NCI-H1092 (cell line): ENCODE measurements at regions not wholly inside any gene's neighbourhood (a gene's known extent, or its start where the extent isn't known, plus 50 kb on each side); places are given as distances from the start of the nearest gene placed in this dataset.
"Not testable (repeated sequence)": the region's sequence is repeated elsewhere in the genome, so short reads cannot be mapped to it uniquely, and the experiment has no call there.

Experiments used
- DNase-seq: peaks from one replicate; lab custom pipeline; 2025; lab: John Stamatoyannopoulos, UW

DNA sequence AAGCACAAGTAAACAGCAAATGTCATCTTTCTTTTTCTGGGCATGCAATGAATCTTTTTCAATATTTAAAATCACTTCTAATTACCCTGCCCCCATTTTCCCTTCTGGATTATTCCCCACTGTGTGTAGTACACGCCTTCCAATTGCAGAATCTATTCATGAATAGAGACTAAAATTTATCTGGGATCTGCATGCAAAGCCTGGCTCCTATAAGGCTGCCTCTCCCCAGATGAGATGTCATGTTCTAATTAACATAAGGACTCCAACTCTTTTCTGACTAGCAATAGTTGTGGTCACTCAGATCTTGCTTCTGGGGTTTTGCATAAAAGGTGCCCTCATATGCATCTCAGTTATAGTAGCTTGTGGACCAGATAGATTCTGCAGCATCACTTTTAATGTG lies 473.5 kb downstream of the BTG1 start:
- no peak for DNase-seq

GRCh38 chr12:91667694-91668093 lies 478.0 kb downstream of the BTG1 start:
- DNase-seq, result no peak

GRCh38 chr12:91663744-91664143 lies 481.1 kb upstream of the DCN start:
- no peak for DNase-seq

DNA sequence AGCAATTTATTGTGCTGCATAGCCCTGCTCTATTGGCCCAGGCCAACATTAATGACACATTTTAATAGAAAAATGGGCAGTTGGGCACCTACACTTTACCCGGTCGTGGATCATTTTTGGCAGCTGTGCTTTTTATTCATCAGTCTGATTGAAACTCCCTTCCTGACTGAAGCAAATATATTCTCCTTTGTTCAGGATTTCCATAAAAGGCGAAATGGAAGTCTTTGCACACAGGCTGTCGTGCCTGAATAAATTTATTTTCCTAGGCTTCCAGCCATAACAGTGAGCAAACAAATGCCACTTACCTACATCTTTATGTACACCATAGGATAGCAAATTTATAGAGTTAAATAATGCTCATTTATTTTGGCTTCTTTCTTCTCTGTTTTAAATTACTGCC lies 480.7 kb upstream of the DCN start:
- DNase-seq, result peak; percentile 80

DNA sequence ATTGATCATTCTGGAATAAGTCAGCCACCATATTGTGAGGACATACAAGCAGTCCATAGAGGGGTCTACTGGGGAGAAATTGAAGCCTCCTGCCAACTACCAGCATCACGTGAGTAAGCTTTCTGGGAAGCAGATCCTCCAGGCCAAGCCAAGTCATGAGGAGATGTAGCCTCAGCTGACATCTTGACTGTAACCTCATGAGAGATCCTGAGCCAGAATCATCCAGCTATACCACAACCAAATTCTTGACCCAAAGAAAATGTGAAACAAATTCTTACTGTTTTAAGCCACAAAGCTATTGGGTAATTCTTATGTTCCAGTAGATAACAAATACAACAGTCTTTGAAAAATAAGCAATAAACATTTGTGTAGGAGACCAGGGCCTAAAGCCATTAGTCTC lies 479.4 kb upstream of the DCN start:
- no peak for DNase-seq

DNA sequence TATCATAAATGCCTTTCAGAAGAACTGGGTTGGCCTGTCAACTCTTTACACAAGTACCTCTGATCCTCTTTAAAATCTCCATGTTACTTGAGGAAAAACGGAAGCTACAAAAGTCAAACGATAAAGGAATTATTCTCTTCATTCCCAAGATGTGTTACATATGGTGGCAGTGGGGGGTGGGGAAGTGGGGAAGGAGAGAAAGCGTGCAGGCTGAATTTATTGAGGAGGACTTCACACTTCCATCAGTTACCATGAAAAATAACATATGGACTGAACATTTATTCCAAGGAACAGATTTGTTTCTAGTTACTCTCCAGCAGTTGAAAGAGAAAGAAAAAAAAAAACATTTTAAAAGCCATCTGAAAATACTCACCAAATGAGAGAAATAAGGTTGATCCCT lies 474.4 kb upstream of the DCN start:
- no peak for DNase-seq

- no peak for DNase-seq
Observed at GRCh38 chr12:91655966-91656365, 473.3 kb upstream of the DCN start.

GRCh38 chr12:91654087-91654486 lies 471.5 kb upstream of the DCN start:
- no peak for DNase-seq

DNA sequence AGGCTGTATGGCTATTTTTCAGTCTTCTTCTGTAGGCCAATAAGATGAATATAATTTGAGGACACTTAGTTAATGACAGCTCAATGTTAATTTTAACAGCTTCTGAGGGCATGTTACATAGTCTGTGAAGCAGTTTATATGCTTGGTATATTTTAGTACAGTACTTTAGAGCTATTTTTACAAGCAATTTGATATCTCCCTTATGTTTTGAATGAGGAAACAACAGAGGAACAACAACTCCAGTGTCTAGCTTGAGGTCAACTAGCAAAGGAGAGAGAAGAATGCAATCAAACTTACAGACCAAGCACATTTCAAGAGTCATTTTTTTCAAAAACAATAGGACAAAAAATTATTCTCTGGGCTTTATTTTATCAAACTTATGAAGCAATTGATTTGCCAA lies 469.1 kb upstream of the DCN start:
- DNase-seq, result no peak

- DNase-seq, result no peak
Observed at GRCh38 chr12:91643763-91644162, 461.1 kb upstream of the DCN start.

- DNase-seq, result no peak
Observed at GRCh38 chr12:91640021-91640420, 457.4 kb upstream of the DCN start.

GRCh38 chr12:91639327-91639726 lies 456.7 kb upstream of the DCN start:
- DNase-seq, result no peak

DNA sequence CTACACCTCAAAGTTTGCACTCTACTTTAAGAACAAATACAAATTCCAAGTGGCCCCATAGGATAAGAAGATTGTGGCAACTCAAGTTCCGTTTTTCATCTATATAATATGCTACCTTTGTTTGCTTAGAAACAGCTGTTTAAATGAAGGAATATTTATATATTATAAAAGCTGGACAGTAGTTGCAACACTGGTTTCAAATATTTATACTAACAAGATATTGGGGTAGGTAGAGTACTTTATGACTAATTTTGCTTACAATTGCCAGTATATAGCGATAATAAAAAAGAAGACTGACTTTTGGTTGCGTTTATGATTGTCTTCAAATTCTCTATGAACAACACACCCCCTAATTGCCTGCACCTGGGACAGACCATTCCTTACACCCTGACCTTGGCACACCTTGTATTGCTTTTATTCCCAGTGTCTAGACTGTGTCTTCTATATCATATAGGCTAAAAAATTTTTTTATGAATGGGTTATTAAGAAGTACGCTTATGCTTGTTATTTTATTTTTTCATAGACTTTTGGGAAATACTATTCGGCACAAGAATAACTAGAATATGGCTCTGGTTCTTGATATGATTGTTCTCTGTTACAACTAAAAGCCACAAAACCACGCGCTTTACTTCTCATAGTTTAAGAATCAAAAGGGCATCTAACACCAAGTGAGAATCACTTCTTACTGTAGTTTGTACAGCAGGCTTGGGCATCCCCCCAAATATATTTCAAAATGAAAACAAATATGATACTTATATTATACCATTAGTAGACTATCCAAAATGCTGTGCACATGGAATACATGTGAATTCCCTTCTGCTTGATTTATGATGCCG lies 455.4 kb upstream of the DCN start:
- DNase-seq, result no peak

DNA sequence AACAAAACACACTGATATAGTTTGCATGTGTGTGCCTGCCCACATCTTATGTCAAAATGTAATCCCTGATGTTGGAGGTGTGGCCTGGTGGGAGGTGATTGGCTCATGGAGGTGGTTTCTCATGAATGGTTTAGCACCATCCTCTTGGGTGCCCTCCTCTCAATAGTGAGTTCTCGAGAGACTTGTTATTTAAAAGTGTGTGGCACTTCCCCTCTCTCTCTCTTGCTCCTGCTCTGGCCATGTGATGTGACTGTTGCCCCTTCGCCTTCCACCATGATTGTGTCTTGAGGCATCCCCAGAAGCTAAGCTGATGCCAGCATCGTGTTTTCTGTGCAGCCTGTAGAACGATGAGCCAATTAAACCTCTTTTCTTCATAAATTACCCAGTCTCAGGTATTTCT lies 454.1 kb upstream of the DCN start:
- no peak for DNase-seq

- not testable (repeated sequence) for DNase-seq
Observed at GRCh38 chr12:91634386-91634713, 451.7 kb upstream of the DCN start.

- DNase-seq, result no peak
Observed at GRCh38 chr12:91633734-91634357, 451.2 kb upstream of the DCN start.

- DNase-seq, result no peak
Observed at GRCh38 chr12:91633206-91633605, 450.6 kb upstream of the DCN start.

GRCh38 chr12:91632042-91632786 lies 449.6 kb upstream of the DCN start:
- DNase-seq, result no peak

GRCh38 chr12:91630596-91631293 lies 448.1 kb upstream of the DCN start:
- no peak for DNase-seq

DNA sequence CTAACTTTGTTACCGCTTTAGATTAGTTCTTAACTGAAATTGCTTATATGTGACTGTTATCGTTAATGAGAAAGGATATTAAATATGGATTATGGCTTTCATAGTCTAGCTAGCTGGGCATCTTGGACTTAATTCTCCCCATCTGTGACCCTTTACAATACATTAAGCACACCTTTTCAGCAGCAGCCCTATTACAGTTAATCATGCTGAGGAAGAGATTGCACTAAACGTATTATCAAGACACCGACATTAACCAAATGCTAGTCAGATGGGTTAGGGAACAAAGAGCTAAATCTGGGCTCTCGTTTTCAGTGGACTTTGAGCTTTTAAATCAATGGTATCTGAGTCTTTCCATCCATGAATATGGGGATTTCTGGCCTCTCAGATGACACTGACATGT lies 447.5 kb upstream of the DCN start:
- DNase-seq, result no peak

GRCh38 chr12:91629440-91629839 lies 446.8 kb upstream of the DCN start:
- no peak for DNase-seq

DNA sequence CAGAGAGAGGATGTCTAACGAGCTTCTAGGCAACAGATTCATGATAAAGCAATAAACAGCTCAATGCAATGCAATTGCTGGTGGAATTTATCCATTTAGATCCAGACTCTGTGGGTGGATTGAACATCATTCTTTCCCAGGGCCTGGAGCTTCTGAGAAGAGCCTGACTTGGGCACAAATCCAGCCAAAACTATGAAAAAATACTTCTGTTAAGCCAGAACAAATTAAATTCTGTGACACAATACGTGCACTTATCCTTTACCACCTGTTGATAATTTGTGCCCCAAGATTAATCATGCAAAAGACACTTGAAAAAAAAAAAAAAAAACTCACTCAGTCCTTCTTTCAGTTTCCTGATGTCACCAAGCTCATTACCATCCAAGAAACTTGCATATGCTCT lies 446.0 kb upstream of the DCN start:
- no peak for DNase-seq

- no peak for DNase-seq
Observed at GRCh38 chr12:91627225-91627624, 444.6 kb upstream of the DCN start.
